ENCODE measurements at regions not wholly inside any gene's neighbourhood (a gene's known extent, or its start where the extent isn't known, plus 50 kb on each side); places are given as distances from the start of the nearest gene placed in this dataset.
A peak's percentile ranks its signal among the peaks of the same experiment; 100 is the strongest.

DNA sequence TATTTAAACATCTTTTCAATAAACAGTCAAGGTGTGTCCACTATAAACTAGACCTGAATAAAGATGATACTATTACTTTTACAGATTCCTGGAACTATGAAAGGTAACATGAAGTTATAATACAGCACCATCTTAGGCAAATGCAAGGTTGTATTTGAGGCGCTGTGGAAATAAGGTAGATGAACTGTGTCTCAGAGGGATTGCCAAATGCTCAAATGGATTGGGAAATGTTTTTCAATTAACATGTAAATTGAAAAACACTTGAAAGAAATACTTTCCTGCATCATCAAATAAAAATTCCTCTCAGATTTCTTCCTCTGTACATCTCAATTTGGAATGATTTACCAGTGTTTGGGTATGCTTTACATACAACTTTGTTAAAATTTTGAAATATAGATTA lies 139.4 kb downstream of the DKK1 start:
- Histone ChIP-seq H3K4me2 (ENCODE audit: control insufficient read depth, extremely low read depth, insufficient read depth, low read depth, low read length) (peak overlapping the region; percentile 86), H3K79me2 (ENCODE audit: control insufficient read depth, insufficient read depth, low read length) (peaks cover 36% of the 10 kb centered on the region), H4K20me1 (ENCODE audit: control insufficient read depth, extremely low read depth, insufficient read depth, low read length) (no peaks in the 10 kb centered on the region), H3K27ac (ENCODE audit: control insufficient read depth, insufficient read depth, low read length) (peak overlapping the region; percentile 89), H3K4me1 (ENCODE audit: control insufficient read depth, extremely low read depth, insufficient read depth, low read length) (peaks cover 56% of the 10 kb centered on the region), H3K9me3 (ENCODE audit: control insufficient read depth, low read depth, low read length) (no peaks in the 10 kb centered on the region), H3K9me1 (ENCODE audit: control insufficient read depth, extremely low read depth, insufficient read depth, low read length) (no peaks in the 10 kb centered on the region), H2AFZ (ENCODE audit: control insufficient read depth, low read length) (no peak overlapping the region), H3K9ac (ENCODE audit: control insufficient read depth, extremely low read depth, insufficient read depth, low read length) (peak overlapping the region; percentile 29), H3K36me3 (ENCODE audit: control insufficient read depth in 2 of 2, extremely low read depth in 1 of 2, insufficient read depth in 2 of 2, low read length in 2 of 2) (peaks cover 0 to 10% of the 10 kb centered on the region in 2 experiments), H3K4me3 (ENCODE audit: control insufficient read depth in 2 of 3, extremely low read depth in 1 of 3, insufficient read depth in 2 of 3, low read depth in 1 of 3, low read length in 3 of 3) (peak overlapping the region; percentile 43 to 76 (median 56)), H3K27me3 (ENCODE audit: control insufficient read depth, extremely low read depth, insufficient read depth, low read length) (no peaks in the 10 kb centered on the region)
- FAIRE-seq (no peak), DNase-seq (ENCODE audit: low read depth, low spot score) (no peak)
- dilution Hi-C loops (cut with MboI; ENCODE audit: extremely low pct_ligation_motif_present, low sequenced_read_pairs): no loop called here
- TF ChIP-seq, protein P1, sequence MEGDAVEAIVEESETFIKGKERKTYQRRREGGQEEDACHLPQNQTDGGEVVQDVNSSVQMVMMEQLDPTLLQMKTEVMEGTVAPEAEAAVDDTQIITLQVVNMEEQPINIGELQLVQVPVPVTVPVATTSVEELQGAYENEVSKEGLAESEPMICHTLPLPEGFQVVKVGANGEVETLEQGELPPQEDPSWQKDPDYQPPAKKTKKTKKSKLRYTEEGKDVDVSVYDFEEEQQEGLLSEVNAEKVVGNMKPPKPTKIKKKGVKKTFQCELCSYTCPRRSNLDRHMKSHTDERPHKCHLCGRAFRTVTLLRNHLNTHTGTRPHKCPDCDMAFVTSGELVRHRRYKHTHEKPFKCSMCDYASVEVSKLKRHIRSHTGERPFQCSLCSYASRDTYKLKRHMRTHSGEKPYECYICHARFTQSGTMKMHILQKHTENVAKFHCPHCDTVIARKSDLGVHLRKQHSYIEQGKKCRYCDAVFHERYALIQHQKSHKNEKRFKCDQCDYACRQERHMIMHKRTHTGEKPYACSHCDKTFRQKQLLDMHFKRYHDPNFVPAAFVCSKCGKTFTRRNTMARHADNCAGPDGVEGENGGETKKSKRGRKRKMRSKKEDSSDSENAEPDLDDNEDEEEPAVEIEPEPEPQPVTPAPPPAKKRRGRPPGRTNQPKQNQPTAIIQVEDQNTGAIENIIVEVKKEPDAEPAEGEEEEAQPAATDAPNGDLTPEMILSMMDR (optimal IDR thresholded peaks at IDR 0.05 in 1 of 3, IDR thresholded peaks at IDR 0.05 in 1 of 3, conservative IDR thresholded peaks at IDR 0.05 in 1 of 3; ENCODE audit: extremely low read depth in 1 of 3, insufficient read depth in 2 of 3, low read length in 3 of 3): no peak
- no peak for TF ChIP-seq EZH2 (IDR thresholded peaks at IDR 0.05; ENCODE audit: low read length)

GRCh38 chr10:52454491-52454890 lies 140.4 kb downstream of the DKK1 start:
- no peaks in the 10 kb centered on the region for H3K9me3 ChIP-seq (ENCODE audit: control insufficient read depth, low read depth, low read length)
- peak overlapping the region; percentile 86 for H3K4me2 ChIP-seq (ENCODE audit: control insufficient read depth, extremely low read depth, insufficient read depth, low read depth, low read length)
- H3K79me2 ChIP-seq (ENCODE audit: control insufficient read depth, insufficient read depth, low read length): peaks cover 36% of the 10 kb centered on the region
- peak overlapping the region; percentile 89 for H3K27ac ChIP-seq (ENCODE audit: control insufficient read depth, insufficient read depth, low read length)
- no peak for DNase-seq (ENCODE audit: low read depth, low spot score)
- TF ChIP-seq EZH2 (IDR thresholded peaks at IDR 0.05; ENCODE audit: low read length): no peak
- TF ChIP-seq, protein P1 (optimal IDR thresholded peaks at IDR 0.05 in 1 of 3, IDR thresholded peaks at IDR 0.05 in 1 of 3, conservative IDR thresholded peaks at IDR 0.05 in 1 of 3; ENCODE audit: extremely low read depth in 1 of 3, insufficient read depth in 2 of 3, low read length in 3 of 3): no peak
- dilution Hi-C loops (cut with MboI; ENCODE audit: extremely low pct_ligation_motif_present, low sequenced_read_pairs): no loop called here
- H2AFZ ChIP-seq (ENCODE audit: control insufficient read depth, low read length): no peak overlapping the region
- peaks cover 0 to 7% of the 10 kb centered on the region in 2 experiments for H3K36me3 ChIP-seq (ENCODE audit: control insufficient read depth in 2 of 2, extremely low read depth in 1 of 2, insufficient read depth in 2 of 2, low read length in 2 of 2)
- H4K20me1 ChIP-seq (ENCODE audit: control insufficient read depth, extremely low read depth, insufficient read depth, low read length): no peaks in the 10 kb centered on the region
- peak overlapping the region; percentile 73 for H3K9ac ChIP-seq (ENCODE audit: control insufficient read depth, extremely low read depth, insufficient read depth, low read length)
- H3K27me3 ChIP-seq (ENCODE audit: control insufficient read depth, extremely low read depth, insufficient read depth, low read length): no peaks in the 10 kb centered on the region
- H3K4me3 ChIP-seq (ENCODE audit: control insufficient read depth in 2 of 3, extremely low read depth in 1 of 3, insufficient read depth in 2 of 3, low read depth in 1 of 3, low read length in 3 of 3): peak overlapping the region; percentile 43 to 76 (median 56)
- FAIRE-seq: no peak
- H3K4me1 ChIP-seq (ENCODE audit: control insufficient read depth, extremely low read depth, insufficient read depth, low read length): peaks cover 52% of the 10 kb centered on the region
- no peaks in the 10 kb centered on the region for H3K9me1 ChIP-seq (ENCODE audit: control insufficient read depth, extremely low read depth, insufficient read depth, low read length)

Measured in keratinocyte (primary cell).